Vagina (tissue), 2 donors: ENCODE measurements at regions not wholly inside any gene's neighbourhood (a gene's known extent, or its start where the extent isn't known, plus 50 kb on each side); places are given as distances from the start of the nearest gene placed in this dataset.
A peak's percentile ranks its signal among the peaks of the same experiment; 100 is the strongest.

Experiments
- DNase-seq, 2 donors: peaks; one replicate each; pipeline ENCODE4 v3.0.0-alpha.2; 2017; ENCODE audit errors: extremely low spot score in 2 of 2
- H3K27ac ChIP-seq: fragments of 200-600 bp; sonication (generic); one replicate; pipeline ENCODE4 v1.5.1; 2019
- H3K27me3 ChIP-seq: fragments of 200-600 bp; sonication (generic); one replicate; pipeline ENCODE4 v1.5.1; 2019
- H3K36me3 ChIP-seq, 2 donors: fragments of 200-600 bp; sonication (generic); one replicate each; pipeline ENCODE4 v1.5.1; 2017 to 2019
- H3K4me1 ChIP-seq: fragments of 200-600 bp; sonication (generic); one replicate; pipeline ENCODE4 v1.5.1; 2019
- H3K4me3 ChIP-seq, 2 donors: fragments of 200-600 bp; sonication (generic); 1 replicate in 1 of 2; 2 replicates in 1 of 2; pipeline ENCODE4 v1.5.1; 2016 to 2019
- H3K9me3 ChIP-seq: fragments of 200-600 bp; sonication (generic); one replicate; pipeline ENCODE4 v1.5.1; 2019
- CTCF ChIP-seq, 3 experiments: fragments of 450-650 bp in 2 of 3; fragments of 200-600 bp in 1 of 3; sonication (generic) in 1 of 3; IDR thresholded peaks; one replicate each; pipeline ENCODE4 v1.5.1; 2017 to 2019; ENCODE audit warnings: antibody characterized with exemption in 3 of 3, mild to moderate bottlenecking in 2 of 3, moderate library complexity in 2 of 3
- POLR2A ChIP-seq, 2 donors: fragments of 450-650 bp; IDR thresholded peaks; one replicate each; pipeline ENCODE4 v1.6.1; 2017; ENCODE audit warnings: antibody characterized with exemption in 2 of 2, mild to moderate bottlenecking in 2 of 2, moderate library complexity in 2 of 2
- POLR2AphosphoS5 ChIP-seq, 2 donors: sonication (generic); formaldehyde crosslinking; IDR thresholded peaks; one replicate each; pipeline ENCODE4 v1.9.0; 2017; ENCODE audit warnings: antibody characterized with exemption in 2 of 2, mild to moderate bottlenecking in 2 of 2, low read depth in 1 of 2; ENCODE audit not compliant: insufficient read depth in 1 of 2
- intact Hi-C: fragments of 100-400 bp; cut with DNase I; formaldehyde crosslinking; loops from one replicate; pipeline ENCODE4 v1.15.1; 2023

GRCh38 chr4:38489011-38489861 is 174.8 kb upstream of the KLF3 start:
- Histone ChIP-seq H3K36me3 (no peaks in the 10 kb centered on the region), H3K27ac (no peak overlapping the region), H3K4me1 (peaks cover 8% of the 10 kb centered on the region), H3K4me3 (no peak overlapping the region), H3K9me3 (no peaks in the 10 kb centered on the region), H3K27me3 (no peaks in the 10 kb centered on the region)
- intact Hi-C loops = no loop called here
- no peak for DNase-seq
- TF ChIP-seq CTCF (IDR thresholded peaks at IDR 0.05) (no peak), POLR2AphosphoS5 (IDR thresholded peaks at IDR 0.05; ENCODE audit: insufficient read depth in 1 of 2, low read depth in 1 of 2) (peak in 1 of 2 donors; percentile 8), POLR2A (IDR thresholded peaks at IDR 0.05) (no peak)

- Histone ChIP-seq H3K36me3 (no peaks in the 10 kb centered on the region), H3K4me3 (no peak overlapping the region), H3K4me1 (peaks cover 8% of the 10 kb centered on the region), H3K27me3 (no peaks in the 10 kb centered on the region), H3K27ac (no peak overlapping the region), H3K9me3 (no peaks in the 10 kb centered on the region)
- no peak for DNase-seq
- intact Hi-C loops = no loop called here
- no peak for TF ChIP-seq POLR2AphosphoS5 (IDR thresholded peaks at IDR 0.05; ENCODE audit: insufficient read depth in 1 of 2, low read depth in 1 of 2)
- TF ChIP-seq POLR2A (IDR thresholded peaks at IDR 0.05) = no peak
- TF ChIP-seq CTCF (IDR thresholded peaks at IDR 0.05) = no peak
Measured at GRCh38 chr4:38489924-38490639, 173.9 kb upstream of the KLF3 start.

GRCh38 chr4:38490753-38491446 is 173.1 kb upstream of the KLF3 start:
- no peak for TF ChIP-seq POLR2A (IDR thresholded peaks at IDR 0.05)
- intact Hi-C loops = no loop called here
- H3K4me3 ChIP-seq = no peak overlapping the region
- no peaks in the 10 kb centered on the region for H3K36me3 ChIP-seq
- DNase-seq = no peak
- no peaks in the 10 kb centered on the region for H3K27me3 ChIP-seq
- H3K27ac ChIP-seq = no peak overlapping the region
- peaks cover 8% of the 10 kb centered on the region for H3K4me1 ChIP-seq
- no peaks in the 10 kb centered on the region for H3K9me3 ChIP-seq

- no peak for DNase-seq
- Histone ChIP-seq H3K4me3 (no peak overlapping the region), H3K9me3 (no peaks in the 10 kb centered on the region), H3K27me3 (no peaks in the 10 kb centered on the region), H3K27ac (no peak overlapping the region), H3K4me1 (peaks cover 8% of the 10 kb centered on the region), H3K36me3 (no peaks in the 10 kb centered on the region)
- TF ChIP-seq CTCF (IDR thresholded peaks at IDR 0.05) (no peak), POLR2AphosphoS5 (IDR thresholded peaks at IDR 0.05; ENCODE audit: insufficient read depth in 1 of 2, low read depth in 1 of 2) (no peak), POLR2A (IDR thresholded peaks at IDR 0.05) (no peak)
- intact Hi-C loops = no loop called here
Measured at GRCh38 chr4:38491854-38492478, 172.0 kb upstream of the KLF3 start.

- intact Hi-C loops = no loop called here
- no peak overlapping the region for H3K27ac ChIP-seq
- TF ChIP-seq POLR2A (IDR thresholded peaks at IDR 0.05) (no peak), CTCF (IDR thresholded peaks at IDR 0.05) (no peak), POLR2AphosphoS5 (IDR thresholded peaks at IDR 0.05; ENCODE audit: insufficient read depth in 1 of 2, low read depth in 1 of 2) (no peak)
- no peaks in the 10 kb centered on the region for H3K27me3 ChIP-seq
- no peak for DNase-seq
- no peak overlapping the region for H3K4me3 ChIP-seq
- H3K4me1 ChIP-seq = peaks cover 8% of the 10 kb centered on the region
- H3K36me3 ChIP-seq = no peaks in the 10 kb centered on the region
- no peaks in the 10 kb centered on the region for H3K9me3 ChIP-seq
Measured at GRCh38 chr4:38493066-38493465, 170.9 kb upstream of the KLF3 start.
